ENCODE measurements at regions not wholly inside any gene's neighbourhood (a gene's known extent, or its start where the extent isn't known, plus 50 kb on each side); places are given as distances from the start of the nearest gene placed in this dataset.
A peak's percentile ranks its signal among the peaks of the same experiment; 100 is the strongest.
"Not testable (repeated sequence)": the region's sequence is repeated elsewhere in the genome, so short reads cannot be mapped to it uniquely, and the experiment has no call there.

- no peaks in the 10 kb centered on the region for H3K4me1 ChIP-seq
- no peaks in the 10 kb centered on the region for H3K9me3 ChIP-seq
- no peak overlapping the region for H3K4me3 ChIP-seq
- ATAC-seq, result peak; percentile 71 to 73; a peak in 5 of 6 replicates
- DNase-seq (ENCODE audit: low read depth in 1 of 2, low spot score in 1 of 2), result peak in 1 of 2 experiments; percentile 17
- no peak overlapping the region for H3K4me2 ChIP-seq
- no peak for FAIRE-seq
- TF ChIP-seq RARB (CRISPR knock-in tag; IDR thresholded peaks at IDR 0.05) (no peak), CHD4 (IDR thresholded peaks at IDR 0.05; ENCODE audit: borderline replicate concordance) (no peak), POLR2A (IDR thresholded peaks at IDR 0.05; ENCODE audit: low read length) (no peak), USF2 (IDR thresholded peaks at IDR 0.05) (no peak), CTCF (IDR thresholded peaks at IDR 0.05) (peak; percentile 27; the same call in 1 of the 3 replicates), EHF (CRISPR knock-in tag; IDR thresholded peaks at IDR 0.05) (no peak), HEYL (CRISPR knock-in tag; IDR thresholded peaks at IDR 0.05) (no peak), PBX3 (IDR thresholded peaks at IDR 0.05) (no peak), NFE2L2 (conservative IDR thresholded peaks at IDR 0.05; ENCODE audit: low read length) (no peak)
- POLR2A ChIA-PET, result no interaction called here
- CTCF ChIA-PET, result interaction anchor here (0.6 kb wide), 1 partner anchor 15 kb away, joined by 3 read pairs; no protein-coding TSS in a partner anchor
- 27% methylated on average over 4 of the region's 4 CpGs for WGBS (ENCODE audit: missing lambda C conversion rate)
- no peak overlapping the region for H3K27ac ChIP-seq
Measured at GRCh38 chr14:21902561-21903181, 229.1 kb upstream of the OR4E1 start.

- DNase-seq (ENCODE audit: low read depth in 1 of 2, low spot score in 1 of 2); H3K9me3 ChIP-seq; H3K4me1 ChIP-seq; POLR2A ChIA-PET; H3K4me2 ChIP-seq; FAIRE-seq; ATAC-seq; H3K4me3 ChIP-seq; H3K27ac ChIP-seq: not testable (repeated sequence)
- CTCF ChIA-PET, result interaction anchor here (0.9 to 1.1 kb wide), 2 partner anchors 19 to 205 kb away, joined by 3 to 5 read pairs; no protein-coding TSS in a partner anchor
- 62% methylated on average over 6 of the region's 6 CpGs for WGBS (ENCODE audit: missing lambda C conversion rate)
Measured at GRCh38 chr14:21894898-21895194, 221.2 kb upstream of the OR4E1 start.

GRCh38 chr14:21894003-21894897 is 220.6 kb upstream of the OR4E1 start:
- Histone ChIP-seq H3K4me2 (no peak overlapping the region), H3K4me3 (no peak overlapping the region), H3K27ac (no peak overlapping the region), H3K4me1 (no peaks in the 10 kb centered on the region), H3K9me3 (no peaks in the 10 kb centered on the region)
- POLR2A ChIA-PET, result no interaction called here
- FAIRE-seq (peak; percentile 56), DNase-seq (ENCODE audit: low read depth in 1 of 2, low spot score in 1 of 2) (peak in 1 of 2 experiments; percentile 24), ATAC-seq (peak; percentile 78 to 80)
- 10% methylated on average over 13 of the region's 13 CpGs for WGBS (ENCODE audit: missing lambda C conversion rate)
- CTCF ChIA-PET, result interaction anchor here (0.9 to 1.3 kb wide), 3 partner anchors 11 to 206 kb away, joined by 3 to 5 read pairs (median 3); no protein-coding TSS in a partner anchor
- TF ChIP-seq RAD21 (conservative IDR thresholded peaks at IDR 0.05 in 1 of 2, IDR thresholded peaks at IDR 0.05 in 1 of 2) (peak in 1 of 2 experiments; percentile 29; a peak in 1 of 5 replicates), HDAC2 (IDR thresholded peaks at IDR 0.05) (no peak)

GRCh38 chr14:21891921-21892320 is 218.3 kb upstream of the OR4E1 start:
- H3K27ac ChIP-seq, result no peak overlapping the region
- H3K4me1 ChIP-seq, result no peaks in the 10 kb centered on the region
- 75% methylated on average over 1 of the region's 1 CpG for WGBS (ENCODE audit: missing lambda C conversion rate)
- POLR2A ChIA-PET, result no interaction called here
- FAIRE-seq (no peak), DNase-seq (ENCODE audit: low read depth in 1 of 2, low spot score in 1 of 2) (no peak), ATAC-seq (no peak)
- TF ChIP-seq HOXB5 (CRISPR knock-in tag; IDR thresholded peaks at IDR 0.05) (no peak), BHLHE40 (IDR thresholded peaks at IDR 0.05; ENCODE audit: low read depth, low read length) (no peak), RAD21 (conservative IDR thresholded peaks at IDR 0.05 in 1 of 2, IDR thresholded peaks at IDR 0.05 in 1 of 2) (no peak), ZSCAN20 (CRISPR knock-in tag; IDR thresholded peaks at IDR 0.05) (no peak), HOXA7 (CRISPR knock-in tag; IDR thresholded peaks at IDR 0.05) (no peak), EP300 (IDR thresholded peaks at IDR 0.05) (no peak), CHD2 (IDR thresholded peaks at IDR 0.05; ENCODE audit: low read length, partially characterized antibody) (no peak), ZFP36 (IDR thresholded peaks at IDR 0.05; ENCODE audit: borderline replicate concordance, partially characterized antibody) (no peak)
- CTCF ChIA-PET, result interaction anchor here (0.9 to 1.2 kb wide), 2 partner anchors 9 to 23 kb away, joined by 3 read pairs; no protein-coding TSS in a partner anchor
- no peak overlapping the region for H3K4me3 ChIP-seq
- H3K9me3 ChIP-seq, result no peaks in the 10 kb centered on the region
- no peak overlapping the region for H3K4me2 ChIP-seq
